Prostate gland (tissue), 2 donors: ENCODE measurements at regions not wholly inside any gene's neighbourhood (a gene's known extent, or its start where the extent isn't known, plus 50 kb on each side); places are given as distances from the start of the nearest gene placed in this dataset.

Source experiments
- DNase-seq: peaks from one replicate; pipeline ENCODE4 v3.0.0-alpha.2; 2019; ENCODE audit warnings: low spot score
- H3K27ac ChIP-seq, 2 donors: fragments of 200-600 bp; sonication (generic); 2 replicates each; pipeline ENCODE4 v1.5.1; 2017 to 2019
- H3K27me3 ChIP-seq: fragments of 200-600 bp; sonication (generic); replicated peaks from 2 replicates; pipeline ENCODE4 v1.5.1; 2019; ENCODE audit not compliant: insufficient read depth
- H3K36me3 ChIP-seq, 2 donors: fragments of 200-600 bp; sonication (generic); 1 replicate in 1 of 2; 2 replicates in 1 of 2; pipeline versions ENCODE4 v1.5.1 to v1.8.1; 2017 to 2019
- H3K4me1 ChIP-seq: fragments of 200-600 bp; sonication (generic); replicated peaks from 2 replicates; pipeline ENCODE4 v1.5.1; 2019
- H3K4me3 ChIP-seq, 2 donors: fragments of 200-600 bp; sonication (generic); 2 replicates each; pipeline ENCODE4 v1.5.1; 2017 to 2019
- H3K9me3 ChIP-seq: fragments of 200-600 bp; sonication (generic); 2 replicates; pipeline ENCODE4 v1.5.1; 2017
- POLR2A ChIP-seq: fragments of 450-650 bp; IDR thresholded peaks from one replicate; pipeline ENCODE4 v1.6.1; 2016; ENCODE audit warnings: antibody characterized with exemption, mild to moderate bottlenecking
- POLR2AphosphoS5 ChIP-seq: sonication (generic); formaldehyde crosslinking; IDR thresholded peaks from one replicate; pipeline ENCODE4 v1.6.1; 2017; ENCODE audit warnings: antibody characterized with exemption
- WGBS: methylation state at CpG from one replicate; pipeline ENCODE4 v1.1.5; 2018; 5-methylcytosine and 5-hydroxymethylcytosine counted together
- intact Hi-C: fragments of 100-400 bp; cut with DNase I; formaldehyde crosslinking; loops from one replicate; pipeline ENCODE4 v1.14.2; 2022
- TF ChIP-seq, protein P1 (sequence below), 4 experiments: fragments of 200-600 bp in 2 of 4; fragments of 450-650 bp in 2 of 4; sonication (generic) in 2 of 4; IDR thresholded peaks; 1 replicate in 3 of 4; 2 replicates in 1 of 4; pipeline ENCODE4 v1.5.1; 2016 to 2019; ENCODE audit warnings: antibody characterized with exemption in 4 of 4, mild to moderate bottlenecking in 2 of 4, moderate library complexity in 2 of 4

DNA sequence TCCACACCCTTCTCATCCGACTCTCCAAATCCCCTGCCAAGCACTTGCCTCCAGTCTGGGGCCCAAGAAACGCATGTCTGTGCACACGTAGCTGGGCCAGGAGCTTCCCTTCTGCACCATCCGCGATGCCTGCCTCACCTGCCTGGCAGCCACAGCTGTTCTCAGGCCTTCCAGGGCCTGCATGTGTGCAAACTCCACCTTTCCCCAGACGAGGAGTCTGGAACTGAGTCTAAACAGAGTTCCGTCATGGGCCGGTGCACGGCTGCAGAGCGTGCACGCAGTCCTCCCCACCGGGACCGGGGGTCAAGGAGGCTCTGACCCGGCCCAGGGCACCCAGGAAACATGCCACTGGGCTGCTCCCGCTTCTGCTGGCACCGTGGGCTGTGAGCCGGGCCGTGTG is 66.8 kb upstream of the SALL3 start:
- Histone ChIP-seq H3K36me3 (no peaks in the 10 kb centered on the region), H3K4me1 (no peaks in the 10 kb centered on the region), H3K27me3 (no peaks in the 10 kb centered on the region), H3K4me3 (no peak overlapping the region), H3K27ac (no peak overlapping the region), H3K9me3 (no peaks in the 10 kb centered on the region)
- no peak for TF ChIP-seq POLR2A
- TF ChIP-seq, protein P1, sequence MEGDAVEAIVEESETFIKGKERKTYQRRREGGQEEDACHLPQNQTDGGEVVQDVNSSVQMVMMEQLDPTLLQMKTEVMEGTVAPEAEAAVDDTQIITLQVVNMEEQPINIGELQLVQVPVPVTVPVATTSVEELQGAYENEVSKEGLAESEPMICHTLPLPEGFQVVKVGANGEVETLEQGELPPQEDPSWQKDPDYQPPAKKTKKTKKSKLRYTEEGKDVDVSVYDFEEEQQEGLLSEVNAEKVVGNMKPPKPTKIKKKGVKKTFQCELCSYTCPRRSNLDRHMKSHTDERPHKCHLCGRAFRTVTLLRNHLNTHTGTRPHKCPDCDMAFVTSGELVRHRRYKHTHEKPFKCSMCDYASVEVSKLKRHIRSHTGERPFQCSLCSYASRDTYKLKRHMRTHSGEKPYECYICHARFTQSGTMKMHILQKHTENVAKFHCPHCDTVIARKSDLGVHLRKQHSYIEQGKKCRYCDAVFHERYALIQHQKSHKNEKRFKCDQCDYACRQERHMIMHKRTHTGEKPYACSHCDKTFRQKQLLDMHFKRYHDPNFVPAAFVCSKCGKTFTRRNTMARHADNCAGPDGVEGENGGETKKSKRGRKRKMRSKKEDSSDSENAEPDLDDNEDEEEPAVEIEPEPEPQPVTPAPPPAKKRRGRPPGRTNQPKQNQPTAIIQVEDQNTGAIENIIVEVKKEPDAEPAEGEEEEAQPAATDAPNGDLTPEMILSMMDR (IDR thresholded peaks at IDR 0.05): no peak
- no peak for TF ChIP-seq POLR2AphosphoS5
- DNase-seq: no peak
- WGBS: 90% methylated on average over 17 of the region's 18 CpGs
- intact Hi-C loops: no loop called here

DNA sequence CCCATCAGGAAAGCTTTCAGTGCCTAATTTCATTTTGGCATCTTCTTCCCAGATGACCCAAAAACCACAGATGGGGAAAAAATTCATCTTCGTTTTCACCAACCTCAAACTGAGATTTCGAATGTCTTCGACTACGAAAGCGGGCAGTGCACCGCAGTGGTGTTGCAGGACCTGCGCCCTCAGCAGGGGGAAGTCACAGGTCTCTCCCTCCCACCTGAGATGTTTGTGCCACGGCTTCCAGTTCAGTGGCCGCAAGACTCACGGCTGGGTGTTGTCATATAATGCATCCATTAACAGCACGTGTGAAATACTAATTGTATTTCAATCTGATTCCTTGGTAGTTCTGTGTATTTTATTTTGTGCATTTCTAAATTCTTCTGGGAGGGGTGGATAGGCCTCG is 66.2 kb upstream of the SALL3 start:
- no peaks in the 10 kb centered on the region for H3K9me3 ChIP-seq
- no peaks in the 10 kb centered on the region for H3K4me1 ChIP-seq
- intact Hi-C loops: no loop called here
- WGBS: 93% methylated on average over 12 of the region's 12 CpGs
- TF ChIP-seq POLR2AphosphoS5: no peak
- no peak for TF ChIP-seq POLR2A
- TF ChIP-seq, protein P1 (IDR thresholded peaks at IDR 0.05): no peak
- H3K4me3 ChIP-seq: no peak overlapping the region
- H3K27ac ChIP-seq: no peak overlapping the region
- H3K36me3 ChIP-seq: no peaks in the 10 kb centered on the region
- no peaks in the 10 kb centered on the region for H3K27me3 ChIP-seq
- DNase-seq: no peak

DNA sequence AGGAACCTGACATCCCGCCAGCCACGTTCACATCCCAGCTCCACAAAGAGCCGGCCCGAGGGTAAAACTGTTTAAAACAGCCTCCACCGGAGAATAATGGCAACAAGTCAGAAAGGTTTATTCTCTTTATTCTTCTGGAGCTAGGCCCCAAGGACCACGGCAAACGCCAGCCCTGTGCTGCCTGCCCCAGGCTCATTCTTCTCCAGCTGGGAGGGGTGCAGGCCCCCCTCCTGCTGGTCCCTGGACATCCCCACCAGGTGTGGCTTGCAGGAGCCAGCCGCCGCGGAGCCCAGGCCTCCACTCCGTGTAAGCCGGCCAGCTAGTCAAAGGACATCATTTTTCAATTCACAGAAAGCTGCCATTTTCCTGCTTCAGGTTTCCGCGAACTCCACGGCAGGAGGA is 65.8 kb upstream of the SALL3 start:
- H3K36me3 ChIP-seq: no peaks in the 10 kb centered on the region
- intact Hi-C loops: no loop called here
- WGBS: 68% methylated on average over 15 of the region's 15 CpGs

DNA sequence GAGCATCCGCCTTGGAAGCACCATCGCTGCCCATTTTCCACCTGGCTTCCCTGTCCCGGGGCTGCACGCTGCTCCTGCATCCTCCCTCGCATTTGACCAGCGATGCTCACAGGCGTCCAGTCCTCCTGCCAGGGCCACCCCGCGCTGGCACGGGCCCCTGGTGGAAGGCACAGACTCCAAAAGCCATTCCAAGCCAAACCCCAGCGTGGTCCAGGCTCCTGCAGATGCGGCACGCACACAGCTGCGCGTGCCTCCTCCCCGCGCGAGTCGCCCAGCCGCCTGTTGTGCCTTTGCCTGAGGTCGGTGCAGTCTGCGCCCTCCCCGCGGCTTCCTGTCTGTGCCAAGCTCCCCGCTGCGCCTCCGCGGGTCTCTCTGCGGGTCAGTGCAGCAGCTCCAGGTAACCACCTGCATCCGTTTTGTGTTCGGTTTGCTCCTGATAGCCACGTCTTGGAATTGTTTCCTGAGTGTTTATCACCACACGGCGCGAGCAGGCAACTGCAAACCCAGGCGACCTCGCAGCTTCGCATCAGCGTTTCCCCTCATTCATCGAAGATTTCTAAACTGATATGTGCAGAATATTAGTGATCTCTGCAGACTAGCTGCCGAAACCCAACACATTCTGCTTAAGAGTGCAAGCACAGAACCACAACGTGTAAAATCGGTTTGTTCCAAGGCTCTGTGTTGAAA is 65.2 kb upstream of the SALL3 start:
- Histone ChIP-seq H3K4me1 (no peaks in the 10 kb centered on the region), H3K27me3 (no peaks in the 10 kb centered on the region), H3K27ac (no peak overlapping the region), H3K9me3 (no peaks in the 10 kb centered on the region), H3K36me3 (no peaks in the 10 kb centered on the region), H3K4me3 (no peak overlapping the region)
- no peak for DNase-seq
- TF ChIP-seq POLR2A: no peak
- TF ChIP-seq, protein P1 (IDR thresholded peaks at IDR 0.05): no peak
- no peak for TF ChIP-seq POLR2AphosphoS5
- intact Hi-C loops: no loop called here
- WGBS: 88% methylated on average over 43 of the region's 43 CpGs

More for the DNA sequence above, 65.8 kb upstream of the SALL3 start:
- Histone ChIP-seq H3K27me3 (no peaks in the 10 kb centered on the region), H3K4me3 (no peak overlapping the region), H3K27ac (no peak overlapping the region), H3K4me1 (no peaks in the 10 kb centered on the region), H3K9me3 (no peaks in the 10 kb centered on the region)
- TF ChIP-seq POLR2AphosphoS5 (no peak), POLR2A (no peak)
- TF ChIP-seq, protein P1 (IDR thresholded peaks at IDR 0.05): no peak
- no peak for DNase-seq

DNA sequence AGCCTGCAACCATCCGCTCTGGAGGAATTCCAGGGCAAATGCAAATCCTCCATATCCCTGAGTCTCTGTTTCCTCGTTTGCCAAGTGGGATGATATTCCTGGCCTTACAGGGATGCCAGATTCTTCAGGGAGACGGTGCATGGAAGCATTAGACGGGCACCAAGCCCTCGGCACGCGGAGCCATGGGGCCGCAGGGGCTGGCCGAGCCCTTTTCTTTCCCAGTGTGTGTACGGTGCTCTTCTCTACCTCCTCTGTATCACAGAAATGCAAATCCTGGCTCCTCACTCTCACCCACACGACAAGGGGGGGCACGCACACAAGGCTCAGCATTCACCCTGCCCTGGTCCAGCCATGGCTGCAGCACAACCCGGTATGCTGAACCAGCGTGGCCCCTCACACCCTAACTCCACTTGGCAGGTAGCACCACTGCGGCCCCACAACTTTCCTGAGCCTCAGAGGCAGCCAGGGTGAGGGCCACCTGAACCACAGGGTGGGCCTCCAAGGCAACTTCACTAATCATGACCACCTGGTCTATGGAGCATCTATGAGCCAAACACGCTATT is 64.1 kb upstream of the SALL3 start:
- H3K4me1 ChIP-seq: no peaks in the 10 kb centered on the region
- DNase-seq: no peak
- H3K36me3 ChIP-seq: no peaks in the 10 kb centered on the region
- no peak overlapping the region for H3K27ac ChIP-seq
- WGBS: 91% methylated on average over 16 of the region's 16 CpGs
- intact Hi-C loops: no loop called here
- TF ChIP-seq POLR2AphosphoS5: no peak
- TF ChIP-seq, protein P1 (IDR thresholded peaks at IDR 0.05): no peak
- TF ChIP-seq POLR2A: no peak
- H3K9me3 ChIP-seq: no peaks in the 10 kb centered on the region
- H3K4me3 ChIP-seq: no peak overlapping the region
- H3K27me3 ChIP-seq: no peaks in the 10 kb centered on the region
